PC-9 (cell line): ENCODE measurements at regions not wholly inside any gene's neighbourhood (a gene's known extent, or its start where the extent isn't known, plus 50 kb on each side); places are given as distances from the start of the nearest gene placed in this dataset.

Experiments used
- CTCF ChIP-seq: fragments of 200-600 bp; sonication (generic); conservative IDR thresholded peaks from 2 replicates; pipeline ENCODE4 v1.6.1; 2017; ENCODE audit warnings: mixed run types, antibody characterized with exemption, mild to moderate bottlenecking, moderate library complexity
- EZH2 ChIP-seq: fragments of 200-600 bp; sonication (generic); IDR thresholded peaks from 2 replicates; pipeline ENCODE4 v1.8.0; 2017; ENCODE audit warnings: antibody characterized with exemption, low read depth

GRCh38 chr4:59971952-59972351 is 1228.2 kb upstream of the ADGRL3 start:
- TF ChIP-seq CTCF (no peak), EZH2 (no peak)
